GM08714 (cell line): ENCODE measurements at regions not wholly inside any gene's neighbourhood (a gene's known extent, or its start where the extent isn't known, plus 50 kb on each side); places are given as distances from the start of the nearest gene placed in this dataset.

Source experiments
- H3K4me3 ChIP-seq: fragments of 200-500 bp; sonication (Bioruptor generic); 2 replicates; pipeline ENCODE4 v1.5.1; 2014; ENCODE audit warnings: mild to moderate bottlenecking, low read length, inconsistent platforms
- ZNF274 ChIP-seq: IDR thresholded peaks from 2 replicates; pipeline ENCODE4 v1.6.1; 2012; ENCODE audit warnings: mild to moderate bottlenecking, low read depth, low read length

GRCh38 chr6:170022291-170022722 is 268.6 kb downstream of the DLL1 start:
- no peak for TF ChIP-seq ZNF274
- no peak overlapping the region for H3K4me3 ChIP-seq

DNA sequence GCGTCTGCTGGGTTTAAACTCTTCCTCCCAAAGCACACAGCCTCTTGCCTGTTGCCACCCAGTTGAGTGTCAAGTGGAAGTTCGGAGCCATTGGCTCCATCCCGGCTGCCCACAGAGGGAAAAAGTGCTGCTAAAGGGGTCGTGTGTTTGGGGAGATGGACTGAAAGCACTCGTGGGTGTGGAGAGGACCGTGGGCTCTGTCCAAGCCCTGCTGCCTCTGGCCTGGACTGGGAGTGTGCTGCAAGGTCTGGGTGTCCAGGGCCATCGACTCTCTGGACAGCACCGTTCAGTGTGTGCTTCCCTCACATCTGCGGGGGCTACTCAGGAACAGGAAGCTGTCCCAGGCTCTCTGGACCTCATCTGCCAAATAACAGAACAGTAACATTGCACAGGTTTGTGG is 269.3 kb downstream of the DLL1 start:
- no peak for TF ChIP-seq ZNF274
- H3K4me3 ChIP-seq, result no peak overlapping the region

DNA sequence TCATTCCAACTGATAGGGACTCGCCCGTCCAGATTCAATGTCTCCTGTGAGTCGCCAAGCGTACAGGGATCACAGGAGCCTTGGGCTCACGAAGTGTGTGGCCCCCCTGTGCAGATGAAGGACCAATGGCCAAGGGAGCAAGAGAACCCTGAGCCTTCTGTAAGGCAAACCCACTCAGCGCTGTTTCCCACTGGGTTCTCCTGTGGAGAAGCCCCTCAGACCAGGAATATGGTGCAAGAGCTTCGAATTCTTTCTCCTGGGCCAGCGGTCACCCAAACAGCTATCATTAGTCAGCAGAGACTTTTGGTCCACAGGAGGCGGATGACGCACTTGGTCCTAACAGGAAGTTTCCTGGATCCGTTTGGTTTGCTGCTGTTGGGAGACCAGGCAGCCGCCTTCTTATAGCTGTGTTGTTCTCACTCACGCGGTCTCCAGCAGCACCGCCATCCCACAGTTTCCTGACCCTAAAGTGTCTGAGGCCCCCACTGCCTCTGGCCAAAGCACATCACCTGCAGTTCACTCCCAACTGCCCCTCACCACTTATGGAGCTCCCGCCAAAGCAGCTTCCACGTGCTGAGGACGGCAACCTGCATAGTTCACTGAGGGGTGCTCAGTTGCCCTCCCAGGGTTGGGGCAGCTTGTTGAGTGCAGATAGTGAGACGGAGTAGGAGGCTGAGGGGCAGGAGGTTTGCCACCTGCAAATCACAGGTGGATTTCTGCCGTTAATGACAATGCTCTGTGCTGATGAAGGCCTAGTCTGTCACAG is 268.6 kb downstream of the ERMARD start:
- no peak overlapping the region for H3K4me3 ChIP-seq
- no peak for TF ChIP-seq ZNF274

- H3K4me3 ChIP-seq, result no peak overlapping the region
- TF ChIP-seq ZNF274, result no peak
Observed at GRCh38 chr6:170018936-170019817, 267.8 kb downstream of the ERMARD start.

- no peak for TF ChIP-seq ZNF274
Observed at GRCh38 chr6:170018422-170018935, 267.1 kb downstream of the ERMARD start.

DNA sequence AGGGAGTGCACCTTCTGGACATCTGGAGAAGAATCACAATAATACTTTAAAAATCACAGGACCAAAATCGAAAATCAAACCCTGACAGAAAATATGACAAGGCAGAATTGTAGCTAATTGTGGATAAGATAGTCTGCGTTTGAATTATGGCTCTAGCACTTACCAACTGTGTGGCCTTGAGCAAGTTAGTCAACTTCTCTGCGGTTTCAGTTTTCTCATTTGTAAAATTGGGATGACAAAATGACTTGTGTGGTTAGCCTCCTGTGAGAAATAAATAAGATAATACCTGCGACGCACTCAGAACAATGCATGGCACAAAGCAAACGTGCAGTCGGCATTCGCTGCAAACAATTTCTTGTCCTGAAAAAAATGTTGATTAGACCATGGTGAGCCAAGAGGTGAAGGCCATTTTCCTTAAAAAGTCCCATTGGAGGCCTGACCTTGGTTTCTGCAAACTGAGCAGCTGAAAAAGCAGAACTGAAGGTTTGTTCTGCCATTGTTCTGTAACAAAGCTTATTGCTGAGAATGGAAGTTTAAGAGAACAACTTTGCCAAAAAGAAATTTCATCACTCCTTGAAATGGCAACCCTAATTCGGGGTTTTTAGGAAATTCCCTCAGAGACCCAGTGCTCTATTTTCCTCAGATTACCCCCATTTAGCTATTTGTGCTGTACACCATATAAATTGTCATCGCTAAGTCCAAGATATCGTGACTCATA is 266.3 kb downstream of the ERMARD start:
- no peak overlapping the region for H3K4me3 ChIP-seq
- no peak for TF ChIP-seq ZNF274

More at GRCh38 chr6:170018422-170018935, 267.1 kb downstream of the ERMARD start:
- no peak overlapping the region for H3K4me3 ChIP-seq

DNA sequence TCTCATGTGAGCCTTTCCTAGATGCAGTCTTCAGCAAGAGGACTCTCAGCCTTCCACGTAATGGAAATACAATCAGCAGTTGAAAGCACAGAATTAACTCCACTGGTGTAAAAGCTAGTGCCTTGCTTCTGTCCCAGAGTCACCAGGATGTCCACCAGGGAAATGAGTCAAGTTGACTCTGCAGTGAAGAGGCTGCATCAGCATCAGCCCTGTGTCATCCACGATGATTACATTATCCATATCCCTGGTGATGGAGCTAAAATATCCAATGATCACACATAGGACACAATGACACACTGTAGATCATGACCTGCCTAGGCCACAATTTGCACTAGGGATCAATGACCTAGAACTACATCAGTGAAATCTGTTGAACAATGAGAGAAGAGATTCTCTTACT is 262.4 kb downstream of the ERMARD start:
- TF ChIP-seq ZNF274, result no peak
- H3K4me3 ChIP-seq, result no peak overlapping the region

DNA sequence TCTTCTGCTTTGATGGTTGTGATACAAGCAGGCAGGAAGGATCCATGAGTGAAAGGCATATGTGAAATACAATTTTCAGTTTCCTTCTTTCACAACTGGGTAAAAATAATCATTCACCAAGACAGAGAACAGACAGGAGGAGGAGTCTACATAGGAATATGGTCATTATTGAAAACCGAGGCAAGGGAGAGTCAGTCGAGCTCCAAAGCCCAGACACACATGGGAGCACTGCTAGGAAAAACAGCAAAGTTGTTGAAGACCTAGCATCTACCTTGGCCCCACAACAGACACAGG is 260.6 kb downstream of the ERMARD start:
- no peak for TF ChIP-seq ZNF274
- H3K4me3 ChIP-seq, result no peak overlapping the region

DNA sequence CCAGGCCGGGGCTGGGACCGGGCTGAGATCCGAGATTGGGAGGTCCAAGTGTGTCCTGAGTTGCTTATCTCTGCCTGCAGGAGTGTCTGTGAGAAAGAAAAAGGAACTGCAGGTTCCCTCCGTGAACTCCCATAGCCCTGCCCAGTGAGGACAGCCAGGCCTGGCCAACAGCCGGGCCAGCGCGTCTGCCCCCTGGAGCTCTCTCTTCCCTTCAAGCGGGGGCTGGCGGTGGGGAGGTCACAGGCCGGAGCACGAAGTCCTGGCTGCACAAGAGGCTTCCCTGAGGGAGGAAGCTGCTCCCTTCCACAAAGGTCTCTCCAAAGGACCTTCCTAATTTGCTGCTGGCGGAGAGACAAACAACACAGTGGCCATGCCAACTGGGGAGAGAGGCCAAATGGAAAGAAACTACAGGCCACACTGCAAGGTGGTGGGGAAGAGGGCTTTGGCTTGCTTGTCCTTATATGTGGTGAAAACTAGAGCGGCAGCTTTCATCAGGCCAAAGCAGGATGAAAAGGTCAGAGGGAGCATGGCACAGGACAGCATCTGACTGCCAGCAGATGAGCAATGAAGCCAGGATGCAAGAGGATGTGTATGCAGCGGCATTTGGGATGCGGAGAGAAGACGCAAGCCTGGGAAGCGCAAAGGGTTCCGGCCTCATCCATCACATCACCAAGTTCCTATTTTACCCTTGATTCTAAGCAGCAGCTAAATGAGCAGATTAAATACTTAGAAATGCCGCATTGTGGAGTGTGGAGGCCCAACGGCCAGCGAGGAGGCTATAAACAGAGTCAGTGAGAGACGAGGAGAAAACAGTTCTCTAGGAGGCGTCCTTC is 260.0 kb downstream of the ERMARD start:
- no peak overlapping the region for H3K4me3 ChIP-seq
- no peak for TF ChIP-seq ZNF274

GRCh38 chr6:170010665-170011203 is 259.3 kb downstream of the ERMARD start:
- no peak for TF ChIP-seq ZNF274
- H3K4me3 ChIP-seq, result no peak overlapping the region

GRCh38 chr6:170008294-170008785 is 256.9 kb downstream of the ERMARD start:
- H3K4me3 ChIP-seq, result no peak overlapping the region
- TF ChIP-seq ZNF274, result no peak

DNA sequence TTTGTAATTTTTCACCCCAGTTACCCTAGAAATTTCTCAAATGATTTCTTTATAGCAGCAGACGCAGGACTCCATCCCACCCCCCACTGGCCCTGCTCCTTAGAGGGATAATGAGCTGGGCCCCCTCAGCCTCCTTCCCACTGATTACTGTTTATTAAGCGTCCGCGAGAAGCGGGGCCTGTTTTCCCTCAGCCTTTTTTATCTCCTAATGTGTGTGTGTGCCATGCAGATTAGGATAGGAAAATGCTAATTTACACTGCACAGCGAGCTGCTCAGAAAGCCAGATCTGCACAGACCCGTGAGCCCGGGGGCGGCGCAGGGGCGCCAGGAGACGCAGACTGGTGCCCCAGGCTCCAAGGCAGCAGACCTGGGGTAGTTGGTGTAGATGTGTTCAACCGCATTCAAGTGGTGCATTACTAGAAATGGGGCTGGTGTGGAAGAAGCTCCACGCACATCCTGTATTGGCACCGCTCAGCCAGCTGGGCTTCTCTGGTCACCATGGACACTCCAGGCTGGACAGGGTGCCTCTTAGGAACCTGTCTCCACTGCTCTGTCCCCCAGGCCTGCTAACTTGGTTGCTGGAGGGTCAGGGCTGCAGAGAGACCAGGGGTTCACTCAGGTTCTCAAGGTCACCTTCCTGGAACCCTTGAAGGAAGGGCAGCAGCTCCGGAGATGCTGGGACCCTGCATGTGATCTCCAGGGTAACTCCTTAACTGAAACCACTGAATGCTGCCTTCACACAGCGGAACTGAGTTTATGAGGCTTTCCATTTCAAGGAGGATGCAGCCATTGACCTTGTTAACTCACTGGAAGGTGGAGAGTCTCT is 256.3 kb downstream of the ERMARD start:
- no peak overlapping the region for H3K4me3 ChIP-seq
- TF ChIP-seq ZNF274, result no peak
